Mucosa of descending colon (tissue), 3 donors: ENCODE measurements at regions not wholly inside any gene's neighbourhood (a gene's known extent, or its start where the extent isn't known, plus 50 kb on each side); places are given as distances from the start of the nearest gene placed in this dataset.

Experiments used
- ATAC-seq: fragments of 200-7000 bp; cut with Tn5 transposase; one replicate; pipeline ENCODE4 v1.9.1; 2020; ENCODE audit warnings: mild to moderate bottlenecking, moderate library complexity
- DNase-seq, 3 donors: peaks; one replicate each; pipeline ENCODE4 v3.0.0-alpha.2; 2020
- H3K36me3 ChIP-seq: fragments of 200-600 bp; one replicate; pipeline ENCODE4 v1.8.0; 2021; ENCODE audit warnings: low read depth, mild to moderate bottlenecking
- H3K4me1 ChIP-seq: fragments of 200-600 bp; one replicate; pipeline ENCODE4 v1.8.0; 2021; ENCODE audit warnings: low read depth, mild to moderate bottlenecking
- H3K4me3 ChIP-seq: fragments of 200-600 bp; one replicate; pipeline ENCODE4 v1.8.0; 2021; ENCODE audit warnings: mild to moderate bottlenecking
- H3K9me3 ChIP-seq: fragments of 200-600 bp; one replicate; pipeline ENCODE4 v1.8.0; 2021; ENCODE audit warnings: mild to moderate bottlenecking
- CTCF ChIP-seq: fragments of 200-600 bp; IDR thresholded peaks from one replicate; pipeline ENCODE4 v1.8.0; 2022; ENCODE audit warnings: antibody characterized with exemption, mild to moderate bottlenecking
- intact Hi-C, 2 donors: fragments of 100-400 bp; cut with DNase I in 1 of 2; cut with micrococcal nuclease in 1 of 2; formaldehyde crosslinking; loops; one replicate each; pipeline versions ENCODE4 v1.11.0 to v1.11.1; 2022; cut with DNase I, micrococcal nuclease
- donor health status: DM: no; HTN: no; CAD: no; lungs with moderate emphysema.
- donor health status: DM: no; HTN: no; CAD: no.
- donor health status: DM: no; HTN: yes; CAD: no.

GRCh38 chr3:34012102-34012461 lies 213.7 kb downstream of the PDCD6IP start:
- Histone ChIP-seq H3K4me1 (no peaks in the 10 kb centered on the region), H3K36me3 (no peaks in the 10 kb centered on the region), H3K4me3 (no peak overlapping the region), H3K9me3 (no peaks in the 10 kb centered on the region)
- DNase-seq (no peak), ATAC-seq (peak; percentile 53)
- no peak for TF ChIP-seq CTCF
- intact Hi-C loops, result no loop called here

- H3K9me3 ChIP-seq, result no peaks in the 10 kb centered on the region
- H3K4me3 ChIP-seq, result no peak overlapping the region
- ATAC-seq, result no peak
- intact Hi-C loops, result no loop called here
- DNase-seq, result no peak
- H3K36me3 ChIP-seq, result no peaks in the 10 kb centered on the region
- H3K4me1 ChIP-seq, result no peaks in the 10 kb centered on the region
- TF ChIP-seq CTCF, result no peak
Observed at GRCh38 chr3:34013818-34014570, 215.6 kb downstream of the PDCD6IP start.

GRCh38 chr3:34015204-34016142 lies 217.0 kb downstream of the PDCD6IP start:
- intact Hi-C loops, result no loop called here
- Histone ChIP-seq H3K36me3 (no peaks in the 10 kb centered on the region), H3K9me3 (no peaks in the 10 kb centered on the region), H3K4me1 (no peaks in the 10 kb centered on the region), H3K4me3 (no peak overlapping the region)
- TF ChIP-seq CTCF, result no peak
- DNase-seq (no peak), ATAC-seq (no peak)

- intact Hi-C loops, result no loop called here
- no peaks in the 10 kb centered on the region for H3K36me3 ChIP-seq
- no peaks in the 10 kb centered on the region for H3K9me3 ChIP-seq
- no peak overlapping the region for H3K4me3 ChIP-seq
- H3K4me1 ChIP-seq, result no peaks in the 10 kb centered on the region
- DNase-seq (no peak), ATAC-seq (no peak)
- no peak for TF ChIP-seq CTCF
Observed at GRCh38 chr3:34016925-34017587, 218.6 kb downstream of the PDCD6IP start.

- no peak for TF ChIP-seq CTCF
- no peaks in the 10 kb centered on the region for H3K4me1 ChIP-seq
- DNase-seq (no peak), ATAC-seq (no peak)
- intact Hi-C loops, result no loop called here
- no peaks in the 10 kb centered on the region for H3K9me3 ChIP-seq
- no peak overlapping the region for H3K4me3 ChIP-seq
- no peaks in the 10 kb centered on the region for H3K36me3 ChIP-seq
Observed at GRCh38 chr3:34017757-34018156, 219.3 kb downstream of the PDCD6IP start.
